Activated CD8-positive, alpha-beta T cell treated with anti-CD3 and anti-CD28 coated beads for 36 hours (primary cell): ENCODE measurements at regions not wholly inside any gene's neighbourhood (a gene's known extent, or its start where the extent isn't known, plus 50 kb on each side); places are given as distances from the start of the nearest gene placed in this dataset.

Experiments
- ATAC-seq: fragments of 200-7000 bp; cut with Tn5 transposase; one replicate; pipeline ENCODE4 v1.10.0; 2021; ENCODE audit warnings: mild to moderate bottlenecking, moderate library complexity
- CTCF ChIA-PET: fragments of 350-600 bp; sonication (Branson Sonifier 250); formaldehyde crosslinking; loops from one replicate; lab custom pipeline; 2021; ENCODE audit warnings: antibody characterized with exemption; lab: Charles Lee
- POLR2A ChIA-PET: fragments of 350-600 bp; sonication (Branson Sonifier 250); formaldehyde crosslinking; loops from one replicate; lab custom pipeline; 2021; ENCODE audit warnings: antibody characterized with exemption; lab: Charles Lee
- DNase-seq: peaks from one replicate; pipeline ENCODE4 v3.0.0-alpha.2; 2020
- H3K27ac Mint-ChIP-seq: one replicate; pipeline ENCODE4 v1.8.0; 2021; ENCODE audit warnings: mild to moderate bottlenecking, mixed read lengths
- H3K27me3 Mint-ChIP-seq: one replicate; pipeline ENCODE4 v1.8.0; 2021; ENCODE audit warnings: mixed read lengths
- H3K36me3 Mint-ChIP-seq: one replicate; pipeline ENCODE4 v1.8.0; 2021; ENCODE audit warnings: low read depth, mixed read lengths
- H3K4me1 Mint-ChIP-seq: one replicate; pipeline ENCODE4 v1.8.0; 2021; ENCODE audit warnings: low read depth, mixed read lengths
- H3K4me3 Mint-ChIP-seq: one replicate; pipeline ENCODE4 v1.8.0; 2021; ENCODE audit warnings: mild to moderate bottlenecking, moderate library complexity, mixed read lengths
- H3K9me3 Mint-ChIP-seq: one replicate; pipeline ENCODE4 v1.8.0; 2021; ENCODE audit warnings: mixed read lengths
- intact Hi-C: fragments of 100-400 bp; cut with micrococcal nuclease; formaldehyde crosslinking; loops from one replicate; pipeline ENCODE4 v1.10.0; 2022
- TF ChIP-seq, protein P1 (sequence below): fragments of 200-600 bp; IDR thresholded peaks from one replicate; pipeline ENCODE4 v1.8.0; 2022; ENCODE audit warnings: antibody characterized with exemption, mild to moderate bottlenecking

DNA sequence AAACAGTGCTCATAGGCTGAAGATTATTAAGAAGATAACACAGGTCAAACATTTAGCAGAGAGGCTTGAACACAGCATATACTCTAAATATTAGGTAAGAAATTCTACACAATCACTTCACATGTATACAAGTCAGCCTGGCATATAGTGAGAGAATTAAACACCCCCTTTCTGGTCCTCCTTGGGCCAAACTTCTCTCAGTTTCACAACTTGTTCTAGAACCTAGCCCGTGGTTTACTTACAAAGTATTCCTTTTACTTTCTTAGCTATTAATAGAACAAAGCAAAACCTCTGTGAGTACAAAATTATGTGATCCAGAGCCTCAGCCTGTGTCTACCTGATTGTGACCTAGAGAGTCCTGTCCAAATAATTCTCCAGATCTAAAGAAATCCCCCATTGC, 562.8 kb downstream of the TNS1 start:
- DNase-seq (no peak), ATAC-seq (no peak)
- Mint-ChIP-seq H3K4me1 (peaks cover 8% of the 10 kb centered on the region), H3K27ac (no peak overlapping the region), H3K27me3 (no peaks in the 10 kb centered on the region), H3K9me3 (no peaks in the 10 kb centered on the region), H3K36me3 (no peaks in the 10 kb centered on the region), H3K4me3 (no peak overlapping the region)
- CTCF ChIA-PET = interaction anchor here (0.6 to 1.8 kb wide), 2 partner anchors 16 to 320 kb away, joined by 3 read pairs; no protein-coding TSS in a partner anchor
- intact Hi-C loops = no loop called here
- TF ChIP-seq, protein P1, sequence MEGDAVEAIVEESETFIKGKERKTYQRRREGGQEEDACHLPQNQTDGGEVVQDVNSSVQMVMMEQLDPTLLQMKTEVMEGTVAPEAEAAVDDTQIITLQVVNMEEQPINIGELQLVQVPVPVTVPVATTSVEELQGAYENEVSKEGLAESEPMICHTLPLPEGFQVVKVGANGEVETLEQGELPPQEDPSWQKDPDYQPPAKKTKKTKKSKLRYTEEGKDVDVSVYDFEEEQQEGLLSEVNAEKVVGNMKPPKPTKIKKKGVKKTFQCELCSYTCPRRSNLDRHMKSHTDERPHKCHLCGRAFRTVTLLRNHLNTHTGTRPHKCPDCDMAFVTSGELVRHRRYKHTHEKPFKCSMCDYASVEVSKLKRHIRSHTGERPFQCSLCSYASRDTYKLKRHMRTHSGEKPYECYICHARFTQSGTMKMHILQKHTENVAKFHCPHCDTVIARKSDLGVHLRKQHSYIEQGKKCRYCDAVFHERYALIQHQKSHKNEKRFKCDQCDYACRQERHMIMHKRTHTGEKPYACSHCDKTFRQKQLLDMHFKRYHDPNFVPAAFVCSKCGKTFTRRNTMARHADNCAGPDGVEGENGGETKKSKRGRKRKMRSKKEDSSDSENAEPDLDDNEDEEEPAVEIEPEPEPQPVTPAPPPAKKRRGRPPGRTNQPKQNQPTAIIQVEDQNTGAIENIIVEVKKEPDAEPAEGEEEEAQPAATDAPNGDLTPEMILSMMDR = no peak
- POLR2A ChIA-PET = interaction anchor here (1.0 kb wide), 1 partner anchor 11 kb away, joined by 3 read pairs; no protein-coding TSS in a partner anchor

- TF ChIP-seq, protein P1 = no peak
- POLR2A ChIA-PET = interaction anchor here (0.7 to 1.0 kb wide), 2 partner anchors 12 to 45 kb away, joined by 3 read pairs; no protein-coding TSS in a partner anchor
- Mint-ChIP-seq H3K27me3 (no peaks in the 10 kb centered on the region), H3K36me3 (no peaks in the 10 kb centered on the region), H3K27ac (no peak overlapping the region), H3K9me3 (no peaks in the 10 kb centered on the region), H3K4me1 (peaks cover 16% of the 10 kb centered on the region), H3K4me3 (no peak overlapping the region)
- intact Hi-C loops = no loop called here
- ATAC-seq (no peak), DNase-seq (no peak)
- CTCF ChIA-PET = interaction anchor here (1.8 kb wide), 1 partner anchor 15 kb away, joined by 3 read pairs; no protein-coding TSS in a partner anchor
Measured at GRCh38 chr2:217438821-217439220, 564.0 kb downstream of the TNS1 start.

DNA sequence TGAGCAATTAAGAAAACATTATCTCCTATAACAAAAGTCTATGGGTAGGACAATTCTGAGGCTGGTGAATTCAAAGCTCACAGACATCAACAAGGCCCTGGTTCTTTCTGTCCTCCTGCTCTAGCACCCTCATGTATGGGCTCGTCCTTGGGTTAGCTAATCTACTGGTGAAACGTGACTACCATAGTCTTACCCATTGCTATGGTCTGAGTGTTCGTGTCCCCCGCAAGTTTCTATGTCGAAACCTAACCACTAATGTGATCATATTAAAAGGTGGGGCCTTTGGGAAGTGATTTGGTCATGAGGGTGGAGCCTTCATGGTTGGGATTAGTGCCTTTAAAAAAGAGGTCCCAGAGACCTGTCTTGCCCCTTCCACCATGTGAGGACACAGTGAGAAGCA, 564.7 kb downstream of the TNS1 start:
- peaks cover 23% of the 10 kb centered on the region for H3K4me1 Mint-ChIP-seq
- H3K36me3 Mint-ChIP-seq = no peaks in the 10 kb centered on the region
- POLR2A ChIA-PET = no interaction called here
- no peak overlapping the region for H3K27ac Mint-ChIP-seq
- DNase-seq = no peak
- ATAC-seq = no peak
- intact Hi-C loops = no loop called here
- no peaks in the 10 kb centered on the region for H3K27me3 Mint-ChIP-seq
- TF ChIP-seq, protein P1 = no peak
- no peaks in the 10 kb centered on the region for H3K9me3 Mint-ChIP-seq
- no peak overlapping the region for H3K4me3 Mint-ChIP-seq
- CTCF ChIA-PET = interaction anchor here (1.8 kb wide), 1 partner anchor 14 kb away, joined by 3 read pairs; no protein-coding TSS in a partner anchor

- no peaks in the 10 kb centered on the region for H3K27me3 Mint-ChIP-seq
- POLR2A ChIA-PET = no interaction called here
- peaks cover 23% of the 10 kb centered on the region for H3K4me1 Mint-ChIP-seq
- DNase-seq = no peak
- no peak overlapping the region for H3K4me3 Mint-ChIP-seq
- CTCF ChIA-PET = no interaction called here
- TF ChIP-seq, protein P1 = no peak
- no peaks in the 10 kb centered on the region for H3K9me3 Mint-ChIP-seq
- intact Hi-C loops = no loop called here
- H3K27ac Mint-ChIP-seq = no peak overlapping the region
- no peaks in the 10 kb centered on the region for H3K36me3 Mint-ChIP-seq
- ATAC-seq = no peak
Measured at GRCh38 chr2:217437290-217437870, 565.4 kb downstream of the TNS1 start.

DNA sequence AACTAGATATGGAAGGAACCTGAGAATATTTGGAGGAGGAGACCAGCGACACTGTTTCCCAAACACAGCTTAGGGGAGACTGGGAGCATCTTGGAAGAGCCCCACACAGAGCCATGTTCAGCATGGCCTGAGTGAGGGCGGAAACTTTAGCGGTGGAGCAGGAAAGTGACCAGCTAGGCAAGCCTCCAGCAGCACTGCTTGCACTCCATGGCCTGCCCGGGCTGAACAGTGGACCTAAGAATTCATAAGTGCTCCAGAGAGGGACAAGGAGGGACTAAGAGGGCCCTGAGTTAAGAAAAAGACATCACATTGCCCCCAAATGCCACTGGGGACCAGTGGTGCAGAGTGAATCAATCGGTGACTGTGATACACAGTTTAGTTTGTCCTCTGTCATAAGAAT, 566.4 kb downstream of the TNS1 start:
- ATAC-seq = no peak
- no peak for DNase-seq
- H3K27ac Mint-ChIP-seq = no peak overlapping the region
- H3K4me3 Mint-ChIP-seq = no peak overlapping the region
- H3K36me3 Mint-ChIP-seq = no peaks in the 10 kb centered on the region
- H3K27me3 Mint-ChIP-seq = no peaks in the 10 kb centered on the region
- H3K9me3 Mint-ChIP-seq = no peaks in the 10 kb centered on the region
- CTCF ChIA-PET = no interaction called here
- POLR2A ChIA-PET = no interaction called here
- intact Hi-C loops = no loop called here
- TF ChIP-seq, protein P1 = no peak
- H3K4me1 Mint-ChIP-seq = peaks cover 26% of the 10 kb centered on the region
